Fibroblast of pulmonary artery (primary cell): ENCODE measurements at regions not wholly inside any gene's neighbourhood (a gene's known extent, or its start where the extent isn't known, plus 50 kb on each side); places are given as distances from the start of the nearest gene placed in this dataset.

Experiments used
- DNase-seq: peaks from one replicate; pipeline ENCODE4 v3.0.0-alpha.2; 2010; ENCODE audit warnings: low read depth
- H3K4me3 ChIP-seq: replicated peaks from 2 replicates; pipeline ENCODE4 v1.5.1; 2011; ENCODE audit warnings: low read depth, mild to moderate bottlenecking, control low read depth, low read length, moderate library complexity
- TF ChIP-seq, protein P1 (sequence below): IDR thresholded peaks from 2 replicates; pipeline ENCODE4 v1.5.1; 2011; ENCODE audit warnings: mild to moderate bottlenecking, control low read depth, low read length, inconsistent platforms; ENCODE audit errors: missing control alignments

DNA sequence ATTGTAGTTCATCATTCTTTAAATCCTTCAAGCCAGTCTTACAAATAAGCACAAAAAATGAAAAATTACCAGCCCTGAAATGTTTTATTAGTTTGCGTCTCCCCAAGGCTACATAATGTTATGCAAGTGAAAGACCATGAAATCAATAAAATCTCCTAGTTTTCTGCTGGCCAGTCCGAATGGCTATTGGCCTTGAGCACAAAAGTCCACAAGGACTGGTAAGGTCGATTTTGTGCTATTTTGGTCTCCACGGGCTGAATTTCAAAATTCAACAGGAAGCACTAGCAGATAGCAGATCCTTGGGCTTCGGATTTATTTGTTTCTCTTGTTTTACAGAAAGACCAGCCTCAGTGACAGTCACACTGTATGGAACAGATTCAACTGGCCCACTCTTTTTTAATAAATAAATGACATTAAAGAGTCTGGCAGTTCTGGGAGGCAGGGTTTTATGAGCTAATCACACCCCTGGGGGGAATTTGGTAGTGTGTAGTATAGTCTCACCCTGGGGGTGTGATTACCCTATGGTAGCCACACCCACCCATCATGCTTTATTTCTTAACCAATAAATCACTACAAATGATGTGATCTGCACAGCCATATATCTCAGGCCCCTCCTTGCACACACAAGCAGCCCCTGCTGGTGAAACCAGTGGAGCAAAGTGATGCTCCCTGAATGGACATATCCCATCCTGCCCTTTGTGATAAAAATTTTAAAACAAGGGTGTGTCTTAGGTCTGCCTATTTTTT lies 51.1 kb upstream of the TMEM33 start:
- no peak for DNase-seq

DNA sequence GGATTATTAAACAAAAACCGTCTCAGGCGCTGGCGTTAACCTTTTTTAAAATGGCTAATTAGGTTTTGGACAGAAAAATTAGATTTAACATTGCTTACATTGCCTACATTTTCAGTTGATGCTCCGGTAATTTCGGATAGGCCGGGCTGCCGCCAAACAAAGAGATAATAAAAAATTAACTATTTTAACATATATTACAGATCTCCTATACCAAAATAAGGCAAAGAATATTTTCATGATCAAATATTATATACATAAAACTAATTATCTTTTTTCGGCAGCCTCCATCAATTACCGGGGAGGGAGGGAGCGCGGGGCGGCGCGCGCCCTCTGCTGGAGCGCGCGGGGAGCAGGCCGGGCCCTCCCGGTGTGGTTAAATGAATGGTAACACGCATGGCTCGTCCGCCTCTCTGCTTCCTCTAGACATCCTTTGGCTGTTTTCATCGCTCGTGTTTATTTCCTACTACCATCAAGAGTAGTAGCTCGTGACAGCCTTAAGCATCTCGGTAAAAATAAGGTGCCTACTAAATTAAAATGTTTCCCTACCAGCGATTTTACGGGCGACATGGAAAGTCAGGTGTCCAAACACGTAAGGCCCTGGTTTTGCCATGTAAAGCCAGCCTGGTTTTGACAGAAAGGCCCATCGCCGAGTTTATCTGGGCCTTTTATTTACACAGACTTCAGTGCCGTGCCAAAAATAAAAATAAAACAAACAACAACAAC lies 52.4 kb upstream of the TMEM33 start:
- peak; percentile 42 for DNase-seq
- H3K4me3 ChIP-seq = peak overlapping the region; percentile 8
- TF ChIP-seq, protein P1, sequence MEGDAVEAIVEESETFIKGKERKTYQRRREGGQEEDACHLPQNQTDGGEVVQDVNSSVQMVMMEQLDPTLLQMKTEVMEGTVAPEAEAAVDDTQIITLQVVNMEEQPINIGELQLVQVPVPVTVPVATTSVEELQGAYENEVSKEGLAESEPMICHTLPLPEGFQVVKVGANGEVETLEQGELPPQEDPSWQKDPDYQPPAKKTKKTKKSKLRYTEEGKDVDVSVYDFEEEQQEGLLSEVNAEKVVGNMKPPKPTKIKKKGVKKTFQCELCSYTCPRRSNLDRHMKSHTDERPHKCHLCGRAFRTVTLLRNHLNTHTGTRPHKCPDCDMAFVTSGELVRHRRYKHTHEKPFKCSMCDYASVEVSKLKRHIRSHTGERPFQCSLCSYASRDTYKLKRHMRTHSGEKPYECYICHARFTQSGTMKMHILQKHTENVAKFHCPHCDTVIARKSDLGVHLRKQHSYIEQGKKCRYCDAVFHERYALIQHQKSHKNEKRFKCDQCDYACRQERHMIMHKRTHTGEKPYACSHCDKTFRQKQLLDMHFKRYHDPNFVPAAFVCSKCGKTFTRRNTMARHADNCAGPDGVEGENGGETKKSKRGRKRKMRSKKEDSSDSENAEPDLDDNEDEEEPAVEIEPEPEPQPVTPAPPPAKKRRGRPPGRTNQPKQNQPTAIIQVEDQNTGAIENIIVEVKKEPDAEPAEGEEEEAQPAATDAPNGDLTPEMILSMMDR = peak; percentile 73

More for the DNA sequence above, 51.1 kb upstream of the TMEM33 start:
- TF ChIP-seq, protein P1 = no peak
- no peak overlapping the region for H3K4me3 ChIP-seq

DNA sequence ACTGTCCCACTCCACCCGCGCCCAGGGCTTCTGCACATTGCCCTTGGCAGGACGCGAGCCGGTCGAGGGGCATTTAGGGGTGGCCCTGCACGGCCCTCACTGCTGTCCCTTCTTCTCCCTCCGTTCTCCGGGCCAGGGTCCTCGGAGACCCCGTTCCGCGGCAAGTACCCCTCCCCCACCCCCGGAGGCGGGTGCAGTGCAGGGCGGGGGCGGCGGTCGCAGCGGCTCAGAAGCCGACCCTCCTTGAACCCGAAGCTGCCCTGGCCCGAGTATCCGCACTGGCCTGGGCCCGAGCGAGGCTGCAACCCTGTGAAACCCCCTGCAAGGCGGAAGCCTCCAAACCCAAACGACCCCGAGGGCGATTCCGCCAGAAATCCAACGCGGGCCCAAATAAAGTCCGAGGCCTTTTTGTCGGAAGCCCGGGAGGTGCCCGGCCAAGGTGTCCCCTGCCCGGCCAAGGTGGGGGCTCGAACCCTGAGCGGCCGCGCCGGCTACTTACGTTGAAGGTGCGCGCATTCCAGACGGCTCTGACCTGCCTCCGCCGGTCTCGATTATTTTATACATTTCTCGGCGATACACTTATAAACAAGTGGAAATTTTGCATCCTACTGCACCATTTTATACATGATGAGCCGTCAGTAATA lies 53.1 kb upstream of the TMEM33 start:
- peak overlapping the region; percentile 8 for H3K4me3 ChIP-seq
- TF ChIP-seq, protein P1 = no peak

DNA sequence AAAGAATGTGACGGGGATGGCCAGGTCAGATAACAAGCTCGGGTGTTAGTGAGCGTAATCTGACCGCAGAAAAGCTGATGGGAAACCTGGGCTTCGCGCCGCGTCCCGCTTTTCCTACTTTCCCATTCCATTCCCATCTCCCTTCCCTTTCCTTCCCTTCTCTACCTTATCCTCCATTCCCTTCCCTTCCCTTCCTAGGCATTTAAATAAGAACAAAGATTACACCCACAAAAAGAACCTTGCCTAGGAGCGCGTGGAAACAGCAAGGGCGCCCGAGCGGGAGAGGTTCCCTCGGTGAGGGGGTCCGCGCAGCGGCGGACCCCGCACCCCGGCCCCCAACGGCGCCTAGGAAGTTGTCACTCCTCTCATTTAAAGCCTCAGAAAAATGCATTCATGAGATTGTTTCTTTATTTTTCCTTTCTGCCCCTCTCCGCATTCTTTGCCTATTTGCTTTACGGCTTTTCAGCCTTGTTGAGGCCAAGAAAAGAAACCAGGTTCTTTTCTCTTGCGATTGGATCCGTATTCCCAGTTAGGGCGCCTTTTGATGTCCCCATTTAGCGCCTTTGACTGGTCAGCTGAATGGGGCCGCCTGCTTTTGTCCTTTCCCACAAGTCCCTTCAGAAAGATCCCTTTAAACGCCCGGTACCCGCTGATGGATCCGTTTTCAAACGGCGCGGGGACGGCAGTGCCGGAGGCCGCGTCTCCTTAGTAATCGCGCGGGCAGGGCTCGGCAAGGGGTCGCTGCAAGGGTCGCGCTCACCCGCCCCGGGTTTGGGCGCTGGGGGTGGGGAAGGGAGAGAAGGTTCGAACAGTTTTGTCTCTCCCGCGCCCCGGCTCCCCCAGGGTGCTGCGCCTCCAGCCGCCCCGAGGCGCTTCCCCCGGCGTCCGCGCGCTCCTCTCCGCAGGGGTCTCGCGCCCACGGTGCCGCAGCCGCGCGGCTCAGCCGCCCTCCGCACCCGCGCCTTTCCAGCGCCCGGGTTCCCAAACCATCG lies 54.1 kb upstream of the TMEM33 start:
- no peak overlapping the region for H3K4me3 ChIP-seq
- DNase-seq = peak; percentile 2
- TF ChIP-seq, protein P1 = no peak

More for the DNA sequence above, 53.1 kb upstream of the TMEM33 start:
- peak; percentile 13 for DNase-seq

DNA sequence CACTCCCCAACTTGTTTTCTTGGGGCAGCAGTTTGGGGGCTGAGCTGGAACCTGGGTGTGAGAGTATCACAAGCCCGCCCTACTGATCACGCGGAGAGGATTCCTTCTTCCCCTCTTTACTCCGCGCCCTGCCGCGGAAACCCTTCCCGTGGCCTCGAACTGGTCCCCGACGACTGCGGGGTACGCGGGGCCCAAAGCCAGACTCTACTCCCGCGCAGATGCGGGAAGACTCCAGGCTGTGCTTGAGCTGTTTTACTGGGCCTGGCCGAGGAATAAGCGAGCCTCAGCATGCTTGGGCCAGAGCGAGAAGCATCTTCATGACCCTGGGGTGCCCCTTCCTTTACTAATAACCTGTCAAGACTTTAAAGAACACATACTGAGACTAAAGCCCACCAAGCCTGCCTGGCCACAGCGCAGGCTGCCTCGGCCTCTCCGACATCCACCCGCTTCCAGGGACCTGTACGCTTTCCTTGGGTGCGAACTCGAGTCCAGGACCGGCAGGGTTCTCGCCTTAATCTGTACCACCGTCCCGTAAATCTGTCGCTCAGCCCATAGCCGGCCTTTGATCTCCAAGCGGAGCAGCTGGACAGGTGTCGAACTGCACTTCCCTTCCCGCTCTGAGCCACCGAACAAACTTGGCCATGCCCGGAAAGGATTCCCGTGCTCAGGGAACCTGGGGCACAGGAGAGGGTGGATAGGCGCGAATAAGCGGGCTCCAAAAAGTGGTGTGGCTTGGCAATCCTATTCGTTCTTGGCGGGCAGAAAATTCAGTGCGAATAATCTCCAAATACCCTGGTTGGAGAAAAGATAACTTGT lies 55.0 kb upstream of the TMEM33 start:
- no peak overlapping the region for H3K4me3 ChIP-seq
- DNase-seq = no peak
- TF ChIP-seq, protein P1 = no peak
